Endothelial cell (in vitro differentiated cells): ENCODE measurements at regions not wholly inside any gene's neighbourhood (a gene's known extent, or its start where the extent isn't known, plus 50 kb on each side); places are given as distances from the start of the nearest gene placed in this dataset.
"Not testable (repeated sequence)": the region's sequence is repeated elsewhere in the genome, so short reads cannot be mapped to it uniquely, and the experiment has no call there.

ENCODE experiments used
- DNase-seq: peaks from one replicate; pipeline ENCODE4 v3.0.0; 2021; ENCODE audit warnings: low spot score
- H3K27ac Mint-ChIP-seq: one replicate; pipeline ENCODE4 v1.8.0; 2021; ENCODE audit warnings: mixed read lengths, inconsistent platforms; ENCODE audit not compliant: unreplicated experiment
- H3K27me3 Mint-ChIP-seq: one replicate; pipeline ENCODE4 v1.8.0; 2021; ENCODE audit warnings: mild to moderate bottlenecking, moderate library complexity, mixed read lengths, inconsistent platforms; ENCODE audit not compliant: unreplicated experiment
- H3K36me3 Mint-ChIP-seq: one replicate; pipeline ENCODE4 v1.8.0; 2021; ENCODE audit warnings: mild to moderate bottlenecking, low read depth, mixed read lengths, inconsistent platforms; ENCODE audit not compliant: unreplicated experiment
- H3K4me1 Mint-ChIP-seq: one replicate; pipeline ENCODE4 v1.8.0; 2021; ENCODE audit warnings: mild to moderate bottlenecking, mixed read lengths, inconsistent platforms; ENCODE audit not compliant: unreplicated experiment
- H3K4me3 Mint-ChIP-seq: one replicate; pipeline ENCODE4 v1.8.0; 2021; ENCODE audit warnings: mild to moderate bottlenecking, mixed read lengths, inconsistent platforms; ENCODE audit not compliant: unreplicated experiment
- H3K9me3 Mint-ChIP-seq: one replicate; pipeline ENCODE4 v1.8.0; 2021; ENCODE audit warnings: mixed read lengths, inconsistent platforms; ENCODE audit not compliant: unreplicated experiment
- CTCF ChIP-seq: fragments of 200-600 bp; sonication (generic); IDR thresholded peaks from one replicate; pipeline ENCODE4 v1.5.0; 2021; ENCODE audit warnings: antibody characterized with exemption; ENCODE audit not compliant: unreplicated experiment

- no peaks in the 10 kb centered on the region for H3K27me3 Mint-ChIP-seq
- H3K4me1 Mint-ChIP-seq, result no peaks in the 10 kb centered on the region
- H3K36me3 Mint-ChIP-seq, result peaks cover 3% of the 10 kb centered on the region
- no peaks in the 10 kb centered on the region for H3K9me3 Mint-ChIP-seq
- no peak overlapping the region for H3K4me3 Mint-ChIP-seq
- no peak overlapping the region for H3K27ac Mint-ChIP-seq
- TF ChIP-seq CTCF, result no peak
- no peak for DNase-seq
Observed at GRCh38 chr18:28729321-28729720, 552.4 kb upstream of the CDH2 start.

- no peak for DNase-seq
Observed at GRCh38 chr18:28728891-28729290, 552.0 kb upstream of the CDH2 start.

GRCh38 chr18:28727189-28727588, 550.3 kb upstream of the CDH2 start:
- DNase-seq, H3K27me3 Mint-ChIP-seq, H3K27ac Mint-ChIP-seq, H3K9me3 Mint-ChIP-seq, H3K4me1 Mint-ChIP-seq, H3K36me3 Mint-ChIP-seq, H3K4me3 Mint-ChIP-seq: not testable (repeated sequence)

More at GRCh38 chr18:28728891-28729290, 552.0 kb upstream of the CDH2 start:
- Mint-ChIP-seq H3K27ac (no peak overlapping the region), H3K36me3 (peaks cover 3% of the 10 kb centered on the region), H3K9me3 (no peaks in the 10 kb centered on the region), H3K4me3 (no peak overlapping the region), H3K4me1 (no peaks in the 10 kb centered on the region), H3K27me3 (no peaks in the 10 kb centered on the region)
- TF ChIP-seq CTCF, result no peak

GRCh38 chr18:28725876-28726275, 548.9 kb upstream of the CDH2 start:
- H3K4me3 Mint-ChIP-seq, result no peak overlapping the region
- H3K36me3 Mint-ChIP-seq, result no peaks in the 10 kb centered on the region
- H3K9me3 Mint-ChIP-seq, result no peaks in the 10 kb centered on the region
- DNase-seq, result no peak
- no peaks in the 10 kb centered on the region for H3K27me3 Mint-ChIP-seq
- no peaks in the 10 kb centered on the region for H3K4me1 Mint-ChIP-seq
- no peak overlapping the region for H3K27ac Mint-ChIP-seq
- no peak for TF ChIP-seq CTCF

GRCh38 chr18:28723506-28723905, 546.6 kb upstream of the CDH2 start:
- no peak overlapping the region for H3K4me3 Mint-ChIP-seq
- no peaks in the 10 kb centered on the region for H3K4me1 Mint-ChIP-seq

More at GRCh38 chr18:28723506-28723905, 546.6 kb upstream of the CDH2 start:
- Mint-ChIP-seq H3K36me3 (no peaks in the 10 kb centered on the region), H3K27me3 (no peaks in the 10 kb centered on the region), H3K27ac (no peak overlapping the region), H3K9me3 (no peaks in the 10 kb centered on the region)
- no peak for TF ChIP-seq CTCF
- DNase-seq, result no peak
